Urinary bladder (tissue), 3 donors: ENCODE measurements at regions not wholly inside any gene's neighbourhood (a gene's known extent, or its start where the extent isn't known, plus 50 kb on each side); places are given as distances from the start of the nearest gene placed in this dataset.

Source experiments
- DNase-seq: peaks from one replicate; pipeline ENCODE4 v3.0.0-alpha.2; 2015; ENCODE audit errors: extremely low spot score
- H3K27ac ChIP-seq: one replicate; pipeline ENCODE4 v1.5.1; 2013; ENCODE audit warnings: low read depth, mild to moderate bottlenecking, moderate library complexity
- H3K36me3 ChIP-seq: one replicate; pipeline ENCODE4 v1.6.1; 2013; ENCODE audit warnings: mild to moderate bottlenecking, moderate library complexity; ENCODE audit not compliant: insufficient read depth
- H3K4me1 ChIP-seq: one replicate; pipeline ENCODE4 v1.6.1; 2013; ENCODE audit warnings: mild to moderate bottlenecking, moderate library complexity; ENCODE audit not compliant: insufficient read depth
- H3K4me3 ChIP-seq: one replicate; pipeline ENCODE4 v1.5.1; 2013; ENCODE audit warnings: low read depth, low read length
- WGBS: extraction: QIAGEN DNeasy Blood & Tissue Kit; methylation state at CpG from one replicate; pipeline ENCODE4 v1.1.7; 2013; 5-methylcytosine and 5-hydroxymethylcytosine counted together
- donor health status: healthy with polysubstance abuse.
- donor health status: healthy.

DNA sequence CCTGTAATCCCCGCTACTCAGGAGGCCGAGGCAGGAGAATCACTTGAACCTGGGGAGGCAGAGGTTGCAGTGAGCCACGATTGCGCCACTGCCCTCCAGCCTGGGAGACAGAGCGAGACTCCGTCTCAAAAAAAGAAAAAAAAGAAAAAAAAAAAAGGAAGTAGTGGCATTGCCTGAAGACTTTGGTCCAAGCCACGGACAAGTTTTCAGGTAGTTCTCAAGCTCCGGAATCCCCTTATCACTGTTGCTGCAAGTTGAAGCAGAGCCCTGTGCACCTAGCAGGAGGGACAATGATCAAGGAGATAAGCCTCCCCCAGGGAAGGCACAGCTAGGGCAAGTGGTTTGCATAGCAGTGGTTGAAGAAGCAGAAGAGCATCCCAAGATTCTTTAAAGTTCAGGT, 97.6 kb downstream of the MEX3B start:
- 88% methylated on average over 8 of the region's 8 CpGs for WGBS
- no peaks in the 10 kb centered on the region for H3K4me1 ChIP-seq

DNA sequence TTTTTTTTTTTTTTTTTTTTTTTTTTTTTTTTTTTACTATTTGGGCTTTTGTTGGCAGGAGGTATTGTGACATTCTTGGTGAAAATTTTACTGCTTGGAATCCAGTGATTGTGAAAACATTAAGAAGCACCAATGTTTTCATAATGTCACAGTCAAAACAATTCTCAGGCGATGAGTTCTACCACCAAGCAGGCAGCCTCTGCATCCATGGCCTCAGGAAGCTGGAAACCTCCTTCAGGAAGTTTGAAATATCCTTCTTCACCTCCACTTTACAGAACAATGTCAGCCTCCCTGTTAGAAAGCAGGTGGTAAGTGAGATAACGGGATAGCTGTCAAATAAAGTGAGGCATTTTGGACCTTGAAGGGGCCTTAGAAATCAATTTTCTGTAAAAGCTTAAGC, 98.3 kb downstream of the MEX3B start:
- no peak overlapping the region for H3K27ac ChIP-seq
- no peaks in the 10 kb centered on the region for H3K4me1 ChIP-seq
- no peaks in the 10 kb centered on the region for H3K36me3 ChIP-seq
- H3K4me3 ChIP-seq: no peak overlapping the region
- DNase-seq: no peak
- WGBS: 73% methylated on average over 2 of the region's 2 CpGs

More for the DNA sequence above, 97.6 kb downstream of the MEX3B start:
- no peak overlapping the region for H3K4me3 ChIP-seq
- H3K36me3 ChIP-seq: no peaks in the 10 kb centered on the region
- H3K27ac ChIP-seq: no peak overlapping the region
- DNase-seq: no peak

DNA sequence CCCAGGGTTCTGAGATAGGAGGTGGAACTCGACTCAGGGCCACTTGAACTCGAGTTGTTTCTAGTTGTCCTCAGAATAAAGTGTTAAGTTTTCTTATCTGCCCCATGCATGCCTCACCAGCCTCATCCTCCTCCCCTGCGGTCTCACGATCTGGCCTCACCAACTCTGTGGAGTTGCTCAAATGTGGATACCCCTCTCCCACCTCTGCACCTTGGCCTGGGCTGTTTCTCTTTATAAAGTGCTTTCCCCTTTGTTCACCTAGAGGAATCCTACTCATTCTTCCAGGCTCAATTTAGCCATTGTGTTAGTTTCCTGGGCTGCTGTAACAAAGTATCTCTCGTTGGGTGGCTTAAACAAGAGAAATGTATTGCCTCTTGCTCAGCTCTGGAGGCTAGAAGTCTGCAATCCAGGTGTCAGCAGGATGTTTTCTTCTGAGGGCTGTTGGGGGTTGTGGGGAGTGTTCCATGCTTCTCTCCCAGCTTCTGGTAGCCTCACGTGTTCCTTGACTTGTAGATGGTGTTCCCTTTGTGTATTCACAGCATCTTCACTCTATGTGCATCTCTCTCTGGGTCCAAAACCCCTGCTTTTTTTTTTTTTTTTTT, 100.7 kb downstream of the MEX3B start:
- H3K4me3 ChIP-seq: no peak overlapping the region
- DNase-seq: no peak
- H3K4me1 ChIP-seq: no peaks in the 10 kb centered on the region
- H3K36me3 ChIP-seq: no peaks in the 10 kb centered on the region
- 80% methylated on average over 6 of the region's 6 CpGs for WGBS
- no peak overlapping the region for H3K27ac ChIP-seq

DNA sequence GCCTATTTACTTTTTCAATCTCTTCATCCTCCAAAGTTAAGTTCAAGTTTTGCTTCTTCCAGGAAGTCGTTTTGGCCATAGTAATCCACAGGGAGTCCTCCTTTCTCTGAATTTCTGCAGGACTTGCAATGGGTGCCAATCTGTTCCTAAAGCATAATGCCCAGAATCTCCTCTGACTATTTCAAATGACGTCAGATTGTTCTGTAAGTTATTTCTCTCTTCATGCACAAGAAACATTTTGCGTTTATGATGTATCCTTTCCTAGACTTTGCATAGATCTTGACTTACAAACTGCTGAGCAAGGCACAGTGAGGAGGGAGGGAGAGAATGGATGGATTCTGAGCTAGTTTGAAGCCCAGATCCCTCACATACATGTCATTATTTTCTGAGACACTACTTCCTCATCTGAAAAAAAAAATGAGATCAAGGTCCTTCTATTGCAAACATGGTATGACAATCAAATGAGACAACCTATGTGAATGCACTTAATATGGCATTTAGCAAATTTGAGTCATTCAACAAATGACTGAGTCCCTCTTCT, 103.1 kb downstream of the MEX3B start:
- no peak overlapping the region for H3K27ac ChIP-seq
- H3K4me1 ChIP-seq: no peaks in the 10 kb centered on the region
- 87% methylated on average over 3 of the region's 3 CpGs for whole genome bisulfite sequencing
- no peaks in the 10 kb centered on the region for H3K36me3 ChIP-seq
- DNase-seq: no peak
- no peak overlapping the region for H3K4me3 ChIP-seq

DNA sequence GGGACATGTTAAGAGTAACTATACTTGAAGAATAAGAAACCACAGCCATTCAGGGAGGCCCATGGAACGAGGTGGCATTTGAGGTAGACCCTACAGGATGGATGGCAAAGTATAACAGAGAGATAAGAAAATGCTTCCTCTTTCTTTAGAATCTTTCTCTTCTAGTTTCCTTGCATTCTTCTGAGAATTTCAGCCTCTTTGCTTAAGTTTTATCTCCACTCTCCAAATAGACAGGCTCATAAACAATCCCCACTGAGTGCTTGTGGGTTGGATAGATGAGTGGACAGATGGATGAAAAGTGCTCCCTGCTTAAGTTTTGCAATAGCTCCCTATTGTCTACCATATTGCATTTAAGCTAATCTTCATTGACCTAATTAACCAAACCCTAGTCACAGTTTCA, 103.7 kb downstream of the MEX3B start:
- Histone ChIP-seq H3K27ac (no peak overlapping the region), H3K4me1 (no peaks in the 10 kb centered on the region), H3K4me3 (no peak overlapping the region), H3K36me3 (no peaks in the 10 kb centered on the region)
- no peak for DNase-seq
- WGBS: 64% methylated on average over 1 of the region's 1 CpG

DNA sequence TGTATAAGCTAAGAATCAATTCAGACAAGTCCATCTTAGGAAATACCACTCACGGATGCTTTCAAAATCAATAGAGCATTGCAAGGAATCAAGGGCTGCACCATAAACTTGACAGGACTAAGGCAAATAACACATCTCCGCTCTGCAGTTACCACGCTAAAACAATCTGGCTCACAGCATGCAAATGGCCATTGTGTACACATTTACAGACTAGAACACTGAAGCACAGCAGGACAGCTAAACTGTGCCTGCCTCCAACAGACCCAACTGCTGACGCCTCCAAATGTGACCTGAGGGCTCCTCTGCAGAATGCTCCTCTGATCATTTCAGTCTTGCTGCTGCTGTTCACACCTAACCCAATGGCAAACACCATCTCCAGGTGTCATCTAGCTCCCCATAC, 104.3 kb downstream of the MEX3B start:
- 66% methylated on average over 4 of the region's 4 CpGs for WGBS
- H3K36me3 ChIP-seq: no peaks in the 10 kb centered on the region
- no peak overlapping the region for H3K4me3 ChIP-seq
- no peak for DNase-seq
- H3K27ac ChIP-seq: no peak overlapping the region
- no peaks in the 10 kb centered on the region for H3K4me1 ChIP-seq

DNA sequence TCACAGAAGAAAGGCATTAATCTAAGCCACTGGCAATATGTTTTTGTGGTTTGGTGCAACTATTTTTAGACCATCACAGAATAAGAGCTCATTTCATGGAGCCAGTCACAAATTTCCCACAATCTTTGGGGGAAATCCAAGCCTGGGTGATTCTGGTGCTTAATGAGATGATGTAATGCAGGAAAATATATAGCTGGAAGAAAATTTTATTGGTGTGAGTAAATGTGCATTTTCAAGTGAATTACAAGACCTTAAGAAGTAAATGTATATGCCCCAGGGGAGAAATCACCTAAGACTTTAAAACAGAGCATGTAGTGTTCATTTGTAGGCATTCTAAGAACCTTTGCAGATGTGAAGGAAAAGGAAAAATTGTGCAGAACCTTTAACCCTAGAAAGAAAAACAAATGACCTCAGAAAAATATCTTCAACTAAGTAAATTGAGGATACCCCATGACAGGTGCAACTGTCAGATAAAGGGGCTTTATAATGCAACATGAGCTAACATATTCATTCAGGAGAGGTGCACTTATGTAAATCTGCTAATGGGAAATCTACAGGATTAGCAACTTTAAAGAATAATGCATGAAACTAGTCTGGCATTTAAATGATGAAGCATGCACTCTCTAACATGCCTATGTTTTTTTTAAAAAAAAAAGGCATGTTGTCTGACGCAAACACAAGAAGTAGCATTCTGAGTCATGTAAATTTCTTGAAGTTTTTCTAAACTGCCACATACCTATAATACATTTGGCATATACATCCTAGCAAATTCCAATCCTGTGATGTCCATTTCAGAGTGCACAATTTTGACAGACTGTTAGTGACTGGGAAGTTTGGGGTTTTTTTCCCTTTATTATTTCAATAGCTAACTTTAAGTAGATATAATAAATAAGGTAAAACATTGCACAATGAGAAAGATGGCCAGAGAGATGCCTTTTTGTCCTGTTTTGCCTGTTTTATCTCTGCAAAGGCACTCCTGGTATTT, 105.1 kb downstream of the MEX3B start:
- no peak overlapping the region for H3K4me3 ChIP-seq
- H3K36me3 ChIP-seq: no peaks in the 10 kb centered on the region
- H3K27ac ChIP-seq: no peak overlapping the region
- DNase-seq: no peak
- H3K4me1 ChIP-seq: no peaks in the 10 kb centered on the region
- WGBS: 75% methylated on average over 1 of the region's 1 CpG

DNA sequence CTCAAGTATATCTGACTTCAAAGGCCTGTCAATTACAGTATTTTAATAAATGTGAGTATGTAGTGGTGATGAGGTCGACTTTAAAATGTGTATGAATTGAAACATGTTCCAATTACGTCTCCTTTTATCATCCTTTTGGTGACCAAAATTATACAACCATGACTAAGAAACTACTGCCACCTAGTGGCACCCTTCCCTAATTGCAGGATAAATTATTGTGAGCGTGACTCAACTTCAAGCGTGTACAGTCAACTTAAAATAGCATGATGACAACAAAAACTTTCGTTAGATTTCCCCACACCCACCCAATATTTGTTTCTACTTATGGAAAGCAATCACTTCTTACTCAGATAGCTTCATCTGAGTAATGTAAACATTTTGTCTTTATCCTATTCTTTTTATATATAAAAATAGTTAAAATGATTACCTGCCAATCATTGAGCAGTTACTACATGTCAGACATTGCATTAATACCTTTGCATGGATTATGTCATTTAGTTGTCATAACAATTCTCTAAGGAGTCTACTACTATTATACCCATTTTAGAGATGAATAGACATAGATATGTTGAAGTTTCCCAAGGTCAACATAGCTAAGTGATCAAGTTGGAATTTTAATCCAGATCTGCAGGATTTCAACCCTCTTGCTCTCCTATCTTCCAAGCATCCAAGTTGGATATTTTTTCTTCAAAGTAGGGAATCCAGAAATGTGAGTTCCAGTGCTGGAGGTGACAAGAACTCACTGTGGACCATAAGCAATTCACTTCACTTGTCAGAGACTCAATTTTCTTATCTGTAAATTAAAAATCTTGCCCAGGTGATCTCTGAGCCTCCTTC, 106.0 kb downstream of the MEX3B start:
- 49% methylated on average over 5 of the region's 5 CpGs for WGBS
- no peak overlapping the region for H3K27ac ChIP-seq
- no peak overlapping the region for H3K4me3 ChIP-seq
- H3K36me3 ChIP-seq: no peaks in the 10 kb centered on the region
- no peaks in the 10 kb centered on the region for H3K4me1 ChIP-seq
- DNase-seq: no peak

DNA sequence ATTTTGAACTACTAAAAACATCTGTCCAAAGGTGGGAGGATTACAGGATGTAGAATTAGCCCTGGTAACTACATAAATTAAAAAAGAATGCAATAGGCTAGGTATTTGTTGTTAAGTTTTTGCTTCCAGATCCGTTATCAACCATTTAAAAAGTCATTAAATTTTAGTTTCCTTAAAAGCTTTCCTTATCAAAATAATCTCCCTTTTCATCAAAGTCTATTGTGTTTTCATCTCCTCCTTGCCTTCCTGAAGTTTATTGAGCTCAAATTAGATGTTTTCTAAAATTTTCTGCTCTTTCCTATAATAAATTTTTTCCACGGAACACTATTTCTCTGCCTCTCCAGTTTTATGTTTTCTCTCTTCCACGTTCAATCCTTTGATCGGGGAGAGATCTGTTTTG, 108.6 kb downstream of the MEX3B start:
- Histone ChIP-seq H3K36me3 (no peaks in the 10 kb centered on the region), H3K4me3 (no peak overlapping the region), H3K27ac (no peak overlapping the region), H3K4me1 (no peaks in the 10 kb centered on the region)
- DNase-seq: no peak
- WGBS: 61% methylated on average over 4 of the region's 4 CpGs

DNA sequence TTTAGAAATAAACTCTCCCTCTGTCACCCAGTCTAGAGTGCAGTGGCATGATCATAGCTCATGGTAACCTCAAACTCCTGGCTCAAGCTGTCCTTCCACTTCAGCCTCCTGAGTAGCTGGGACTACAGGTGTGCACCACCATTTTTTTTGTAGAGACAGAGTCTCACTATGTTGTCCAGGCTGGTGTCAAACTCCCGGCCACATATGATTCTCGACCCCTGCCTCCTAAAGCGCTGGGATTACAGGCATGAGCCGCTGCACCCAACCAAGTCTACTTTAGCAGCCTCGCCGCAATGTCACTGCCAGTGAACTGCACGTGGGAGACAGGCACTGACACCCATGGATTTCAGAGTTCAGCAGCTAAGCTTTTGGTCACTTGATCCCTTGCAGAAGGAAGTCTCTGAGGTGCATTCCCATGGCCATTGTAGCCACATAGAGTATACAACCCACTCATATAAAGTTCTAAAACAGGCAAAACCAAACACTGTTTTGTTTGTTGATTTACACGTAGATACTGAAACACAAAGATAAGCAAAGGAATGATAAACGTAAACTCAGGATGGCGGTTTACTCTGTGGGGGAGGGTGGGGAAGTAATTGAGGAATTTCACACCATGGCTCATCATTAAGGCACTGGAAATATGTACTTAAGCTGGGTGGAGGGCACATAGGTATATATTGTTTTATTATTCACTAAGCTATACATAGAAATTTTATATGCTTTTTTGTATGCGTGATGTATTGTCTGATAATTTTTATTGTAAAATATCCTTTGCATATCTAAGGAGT, 115.0 kb downstream of the MEX3B start:
- H3K4me1 ChIP-seq: no peaks in the 10 kb centered on the region
- WGBS: 73% methylated on average over 11 of the region's 11 CpGs
- no peak for DNase-seq
- H3K27ac ChIP-seq: no peak overlapping the region
- no peak overlapping the region for H3K4me3 ChIP-seq
- peaks cover 2% of the 10 kb centered on the region for H3K36me3 ChIP-seq

DNA sequence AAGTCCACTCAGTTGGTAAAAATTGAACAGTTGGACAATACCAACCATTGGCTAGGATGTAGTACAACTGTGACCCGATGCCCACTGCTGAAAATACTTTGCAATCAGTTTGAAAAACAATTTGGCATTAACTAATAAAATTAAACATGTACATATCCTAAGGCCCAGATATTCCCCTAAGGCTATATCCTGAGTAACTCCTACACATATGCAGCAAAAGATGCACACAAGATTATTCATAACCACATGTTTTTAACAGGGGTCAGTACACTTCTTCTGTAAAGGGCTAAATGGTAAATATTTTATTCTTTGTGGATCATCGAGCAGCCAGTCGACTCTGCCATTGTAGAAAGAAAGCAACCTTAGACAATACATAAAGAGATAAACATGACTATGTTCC, 116.3 kb downstream of the MEX3B start:
- Histone ChIP-seq H3K36me3 (peaks cover 2% of the 10 kb centered on the region), H3K4me1 (no peaks in the 10 kb centered on the region), H3K27ac (no peak overlapping the region), H3K4me3 (no peak overlapping the region)
- WGBS: 87% methylated on average over 3 of the region's 3 CpGs
- no peak for DNase-seq

DNA sequence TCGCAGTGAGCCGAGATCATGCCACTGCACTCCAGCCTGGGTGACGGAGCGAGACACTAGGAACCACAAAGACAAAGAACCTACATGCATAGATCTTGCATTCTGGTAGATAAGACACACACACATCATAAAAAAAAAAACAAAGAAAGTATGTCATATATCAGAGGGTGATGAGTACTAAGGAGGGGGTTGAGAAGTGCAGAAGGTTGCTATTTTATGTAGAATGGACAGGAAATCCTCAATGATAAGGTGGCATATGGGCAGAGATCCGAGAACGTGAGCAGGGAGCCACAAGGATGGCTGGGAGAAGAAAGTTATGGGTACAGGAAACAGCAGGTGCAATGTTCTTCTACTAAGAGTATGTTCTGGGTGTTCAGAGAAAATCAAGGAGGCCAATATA, 118.8 kb downstream of the MEX3B start:
- WGBS: 93% methylated on average over 6 of the region's 6 CpGs
- H3K4me1 ChIP-seq: no peaks in the 10 kb centered on the region
- H3K36me3 ChIP-seq: peaks cover 2% of the 10 kb centered on the region
- H3K27ac ChIP-seq: no peak overlapping the region
- no peak overlapping the region for H3K4me3 ChIP-seq
- no peak for DNase-seq

DNA sequence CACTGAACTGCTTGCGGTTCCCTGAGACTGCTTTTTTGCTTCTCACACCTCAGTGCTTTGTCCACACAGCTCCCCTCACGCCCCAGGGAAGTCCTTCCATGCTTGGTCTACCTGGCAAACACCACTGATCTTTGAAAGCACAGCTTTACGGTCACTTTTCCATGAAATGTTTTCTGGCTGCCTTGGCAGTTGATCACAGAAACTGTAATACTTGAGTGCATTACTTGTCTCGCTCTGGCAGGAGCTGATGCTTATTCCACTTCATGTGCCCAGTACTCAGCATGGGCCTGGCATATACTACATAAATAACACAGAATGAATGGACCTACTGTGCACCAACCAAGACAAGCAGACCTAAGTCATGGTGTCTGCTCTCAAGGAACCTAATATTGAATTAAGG, 121.1 kb downstream of the MEX3B start:
- 66% methylated on average over 4 of the region's 4 CpGs for WGBS
- Histone ChIP-seq H3K4me1 (no peaks in the 10 kb centered on the region), H3K36me3 (peaks cover 2% of the 10 kb centered on the region), H3K27ac (no peak overlapping the region), H3K4me3 (no peak overlapping the region)
- no peak for DNase-seq
